Testis (tissue), 2 donors: ENCODE measurements at regions not wholly inside any gene's neighbourhood (a gene's known extent, or its start where the extent isn't known, plus 50 kb on each side); places are given as distances from the start of the nearest gene placed in this dataset.

Source experiments
- CTCF ChIP-seq, 3 experiments: fragments of 450-650 bp in 2 of 3; fragments of 200-600 bp in 1 of 3; sonication (generic) in 1 of 3; IDR thresholded peaks; one replicate each; pipeline ENCODE4 v1.5.1; 2016 to 2019; ENCODE audit warnings: antibody characterized with exemption in 3 of 3, mild to moderate bottlenecking in 2 of 3, moderate library complexity in 1 of 3
- POLR2A ChIP-seq: fragments of 450-650 bp; IDR thresholded peaks from one replicate; pipeline ENCODE4 v1.6.1; 2017; ENCODE audit warnings: antibody characterized with exemption, mild to moderate bottlenecking, moderate library complexity

GRCh38 chr19:28446511-28446910 is 766.4 kb downstream of the UQCRFS1 start:
- TF ChIP-seq POLR2A (no peak), CTCF (IDR thresholded peaks at IDR 0.05) (no peak)
